HEK293T (cell line): ENCODE measurements at regions not wholly inside any gene's neighbourhood (a gene's known extent, or its start where the extent isn't known, plus 50 kb on each side); places are given as distances from the start of the nearest gene placed in this dataset.

Experiments
- BHLHE40 ChIP-seq: fragments of 450-650 bp; IDR thresholded peaks from 2 replicates; pipeline ENCODE4 v1.6.1; 2016; ENCODE audit warnings: mild to moderate bottlenecking, moderate library complexity, borderline replicate concordance
- ELF4 ChIP-seq: fragments of 450-650 bp; IDR thresholded peaks from 2 replicates; pipeline ENCODE4 v1.6.1; 2017; ENCODE audit warnings: antibody characterized with exemption
- FOXK2 ChIP-seq: fragments of 450-650 bp; IDR thresholded peaks from 2 replicates; pipeline ENCODE4 v1.6.1; 2016; ENCODE audit warnings: mild to moderate bottlenecking
- NFRKB ChIP-seq: fragments of 450-650 bp; IDR thresholded peaks from 2 replicates; pipeline ENCODE4 v1.6.1; 2016; ENCODE audit warnings: mild to moderate bottlenecking, moderate library complexity
- SP1 ChIP-seq: fragments of 450-650 bp; IDR thresholded peaks from 2 replicates; pipeline ENCODE4 v1.6.1; 2017

DNA sequence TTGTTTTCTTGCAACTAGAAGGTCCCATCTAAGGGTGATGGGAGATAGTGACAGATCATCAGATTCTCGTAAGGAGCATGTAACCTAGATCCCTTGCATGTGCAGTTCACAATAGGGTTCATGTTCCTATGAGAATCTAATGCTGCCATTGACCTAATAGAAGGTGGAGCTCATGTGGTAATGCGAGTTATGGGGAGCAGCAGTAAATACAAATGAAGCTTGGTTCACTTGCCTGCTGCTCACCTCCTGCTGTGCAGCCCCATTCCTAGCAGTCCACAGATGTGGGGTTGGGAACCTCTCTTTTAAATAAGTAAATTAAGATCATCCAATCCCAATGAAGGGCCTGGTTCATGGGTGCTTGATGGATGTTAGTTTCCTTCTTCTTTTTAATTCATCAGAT is 148.7 kb upstream of the ATP1B1 start:
- no peak for TF ChIP-seq BHLHE40
- TF ChIP-seq NFRKB = no peak
- TF ChIP-seq ELF4 = no peak
- no peak for TF ChIP-seq FOXK2
- no peak for TF ChIP-seq SP1
